ENCODE measurements at regions not wholly inside any gene's neighbourhood (a gene's known extent, or its start where the extent isn't known, plus 50 kb on each side); places are given as distances from the start of the nearest gene placed in this dataset.

DNA sequence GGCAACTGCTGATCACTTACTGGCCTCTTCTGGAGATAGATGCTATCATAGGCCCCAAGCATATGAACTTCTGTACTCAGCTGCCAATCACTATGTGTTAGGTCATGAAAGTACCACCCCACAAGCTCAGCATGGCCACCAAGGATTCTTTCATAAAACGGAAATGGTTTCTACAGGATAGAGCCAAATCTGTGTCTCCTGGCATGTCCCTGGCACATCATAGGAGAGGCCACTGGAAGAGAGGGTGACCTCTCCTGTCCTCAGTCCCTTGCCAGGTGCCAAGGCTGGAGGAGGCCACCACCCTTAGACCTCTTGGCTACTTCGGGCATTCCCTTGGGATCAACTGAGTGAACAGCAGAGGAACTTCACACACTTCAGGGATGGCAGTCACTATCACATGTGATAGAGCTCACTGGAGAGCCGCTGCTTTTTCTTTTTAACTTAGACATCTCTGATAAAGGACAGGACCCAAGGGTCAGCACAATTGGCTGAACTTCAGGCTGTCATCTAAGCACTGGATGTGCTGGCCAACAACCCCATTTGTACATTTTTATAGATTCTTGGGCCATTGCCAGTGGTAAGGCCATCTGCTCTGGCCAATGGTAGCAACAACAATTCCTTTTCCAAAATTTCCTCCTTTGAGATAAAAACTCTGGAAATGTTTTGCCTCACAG, 425.2 kb downstream of the SQOR start:
- TF ChIP-seq POLR2A (IDR thresholded peaks at IDR 0.05; ENCODE audit: low read depth, low read length) (no peak), POLR2AphosphoS5 (IDR thresholded peaks at IDR 0.05; ENCODE audit: low read depth, low read length) (no peak), TAF1 (IDR thresholded peaks at IDR 0.05; ENCODE audit: borderline replicate concordance, low read depth, low read length) (no peak)

Data from GM12892 (cell line).